ENCODE measurements at regions not wholly inside any gene's neighbourhood (a gene's known extent, or its start where the extent isn't known, plus 50 kb on each side); places are given as distances from the start of the nearest gene placed in this dataset.
"Not testable (repeated sequence)": the region's sequence is repeated elsewhere in the genome, so short reads cannot be mapped to it uniquely, and the experiment has no call there.

DNA sequence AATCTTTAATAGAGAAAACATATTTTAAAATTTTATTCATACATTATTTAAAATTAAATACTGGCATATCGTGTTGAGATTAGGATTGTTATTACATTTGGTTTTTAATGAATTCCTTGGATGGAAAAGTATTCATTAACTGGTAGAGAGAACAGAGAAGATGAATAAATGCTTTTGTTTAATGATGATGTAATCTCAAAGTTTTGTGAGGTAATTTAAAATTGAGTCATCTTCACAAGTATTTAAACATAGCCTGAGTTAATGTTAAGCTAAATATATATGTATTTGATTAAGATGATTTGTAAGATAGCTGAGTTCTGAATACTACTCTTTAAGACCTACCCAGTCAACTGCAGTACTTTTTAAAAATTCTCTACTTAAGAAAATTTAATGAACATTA is 713.4 kb upstream of the VRK2 start:
- DNase-seq (ENCODE audit: low read depth) = no peak

DNA sequence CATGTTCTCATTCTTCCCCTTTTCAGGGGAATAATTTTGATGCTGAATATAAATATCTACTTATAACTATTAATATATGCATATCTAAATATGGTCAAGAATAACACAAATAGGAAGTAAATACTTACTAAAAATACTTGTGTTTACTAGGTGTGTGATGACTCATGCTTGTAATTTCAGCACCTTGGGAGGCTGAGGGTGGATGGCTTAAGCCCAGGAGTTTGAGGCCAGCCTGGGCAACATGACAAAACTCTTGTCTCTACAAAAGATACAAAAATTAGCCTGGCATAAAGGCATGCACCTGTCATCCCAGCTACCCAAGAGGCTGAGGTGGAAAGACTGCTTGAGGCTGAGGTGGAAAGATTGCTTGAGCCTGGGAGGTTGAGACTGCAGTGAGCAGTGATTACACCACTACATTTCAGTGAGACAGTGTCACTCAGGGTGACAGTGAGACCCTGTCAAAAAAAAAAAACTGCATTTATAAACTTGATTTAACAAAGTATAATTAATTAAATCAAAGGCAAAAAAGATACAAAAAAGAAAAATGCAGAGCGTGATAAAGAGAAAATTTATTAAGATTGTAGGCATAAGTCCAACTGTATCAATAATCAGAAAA is 703.1 kb upstream of the VRK2 start:
- no peak for DNase-seq (ENCODE audit: low read depth)

GRCh38 chr2:57368190-57368589 is 678.4 kb upstream of the VRK2 start:
- no peak for DNase-seq (ENCODE audit: low read depth)

DNA sequence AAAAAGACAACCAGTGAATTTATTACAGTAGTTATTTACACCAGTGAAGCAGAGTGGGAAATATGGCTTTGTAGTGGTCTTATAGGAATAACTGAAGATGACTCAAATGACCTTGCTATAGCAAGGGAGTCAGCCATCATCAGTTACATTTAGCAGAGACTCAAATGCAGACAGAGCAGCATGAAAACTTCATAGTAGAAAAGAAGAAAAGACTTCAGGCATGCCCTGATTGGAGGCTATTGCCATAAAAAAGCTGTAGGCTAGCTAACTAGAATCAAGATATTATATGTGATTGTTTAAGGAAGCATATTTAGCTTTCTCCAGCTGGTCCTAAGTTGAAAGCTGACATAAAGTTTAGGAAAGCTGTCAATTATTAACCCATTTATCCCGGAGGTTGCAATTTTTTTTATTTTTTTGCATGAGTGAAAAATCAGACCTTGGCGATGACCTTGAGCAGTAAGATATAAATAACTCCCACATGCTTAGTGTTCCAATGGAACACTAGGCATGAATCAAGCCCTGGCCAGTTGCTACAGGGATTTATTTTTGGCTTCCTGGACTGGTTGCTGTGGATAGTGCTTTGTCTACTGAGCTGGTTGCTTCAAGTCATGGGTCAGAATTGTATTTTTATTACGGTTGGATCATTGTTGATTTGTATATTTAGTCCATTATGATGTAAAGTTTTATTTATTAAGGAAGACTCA is 675.6 kb upstream of the VRK2 start:
- DNase-seq (ENCODE audit: low read depth) = no peak

DNA sequence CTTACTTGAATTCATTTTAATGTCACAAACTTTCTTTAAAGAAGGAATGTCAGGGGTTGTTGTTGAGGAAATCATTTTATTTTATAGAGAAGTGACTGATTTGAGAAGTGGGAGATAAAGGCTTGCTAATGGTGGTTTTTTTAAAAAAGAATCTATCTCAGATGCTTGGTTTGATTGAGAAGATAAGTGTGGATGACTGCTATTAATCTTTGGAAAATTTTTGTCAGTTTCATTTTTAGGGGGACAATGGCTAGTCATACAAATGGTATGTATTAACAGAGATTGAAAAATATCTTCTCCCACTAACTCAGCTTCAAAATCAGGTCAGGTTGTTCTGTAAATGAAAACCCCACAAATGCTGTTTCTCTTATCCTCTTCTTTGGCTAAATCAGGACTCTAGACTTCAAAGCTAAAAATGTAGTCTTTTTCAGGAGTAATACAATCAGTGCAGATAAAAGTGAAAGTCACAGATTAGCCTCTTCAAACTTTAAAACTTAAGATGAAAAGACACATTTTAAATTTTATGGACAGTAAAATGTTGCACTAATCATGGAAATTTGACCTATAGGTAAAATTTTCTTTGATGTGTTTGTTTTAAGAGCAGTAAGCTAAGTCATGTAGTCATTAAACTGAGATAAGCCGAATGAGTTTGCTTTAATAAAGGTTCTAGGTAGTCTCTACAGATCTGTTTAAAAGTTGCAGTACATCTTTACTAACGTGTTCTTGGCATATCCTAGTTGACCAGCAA is 674.2 kb upstream of the VRK2 start:
- no peak for DNase-seq (ENCODE audit: low read depth)

DNA sequence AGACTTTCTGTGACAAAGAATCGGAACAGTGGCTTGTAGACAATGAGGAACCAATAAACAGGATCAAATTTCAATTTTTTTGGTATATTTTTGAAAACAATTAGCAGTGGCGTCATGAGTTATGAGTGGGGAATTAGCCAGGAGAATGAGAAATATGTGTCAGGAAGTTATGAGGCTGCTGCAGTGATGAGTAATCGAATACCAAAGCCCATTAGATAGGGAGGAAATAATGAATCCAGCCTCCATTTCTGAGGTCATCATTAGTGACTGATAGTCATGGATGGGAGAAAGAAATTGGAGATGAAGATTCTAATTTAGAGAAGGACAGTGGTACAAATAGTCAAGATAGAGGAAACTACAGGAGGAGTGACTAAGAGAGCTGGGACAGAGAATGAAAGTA is 673.1 kb upstream of the VRK2 start:
- DNase-seq (ENCODE audit: low read depth) = no peak

- no peak for DNase-seq (ENCODE audit: low read depth)
Observed at GRCh38 chr2:57376985-57377384, 669.6 kb upstream of the VRK2 start.

GRCh38 chr2:57386305-57386704 is 660.3 kb upstream of the VRK2 start:
- DNase-seq (ENCODE audit: low read depth) = no peak

DNA sequence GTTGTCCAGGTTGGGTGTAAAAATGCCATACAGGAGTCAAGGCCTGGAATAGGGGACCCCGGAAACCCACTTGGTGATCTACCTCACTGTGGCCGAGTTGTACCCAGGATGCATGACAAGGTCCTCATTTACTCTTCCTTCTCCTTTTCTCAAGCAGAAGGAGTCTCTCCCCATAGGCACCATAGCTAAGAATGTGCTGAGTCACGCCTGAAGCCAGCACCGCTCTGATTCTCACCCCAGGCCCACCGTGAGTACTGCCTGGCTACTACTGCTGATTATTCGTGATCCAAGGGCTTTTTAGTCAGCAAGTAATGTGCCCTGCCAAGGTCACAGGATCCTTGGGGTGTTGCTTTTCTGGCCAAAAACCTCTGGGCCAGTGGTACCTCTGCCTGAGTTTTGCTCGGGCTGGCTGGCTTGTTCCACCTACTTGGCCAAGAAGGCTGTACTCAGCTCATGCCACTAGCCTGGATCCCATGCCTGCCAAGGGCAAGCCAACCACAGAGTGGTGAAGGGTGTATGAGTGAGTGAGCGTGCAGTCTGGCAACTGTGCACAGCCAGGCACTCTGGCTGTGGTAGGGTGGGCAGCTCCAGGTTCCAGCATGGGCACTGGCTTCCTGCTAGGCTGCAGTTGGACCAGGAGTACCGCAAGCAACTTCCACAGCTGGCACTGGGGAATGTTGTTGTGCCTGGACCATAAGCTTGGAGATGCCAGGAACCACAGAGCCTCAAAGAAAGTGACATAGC is 650.1 kb upstream of the VRK2 start:
- no peak for DNase-seq (ENCODE audit: low read depth)

DNA sequence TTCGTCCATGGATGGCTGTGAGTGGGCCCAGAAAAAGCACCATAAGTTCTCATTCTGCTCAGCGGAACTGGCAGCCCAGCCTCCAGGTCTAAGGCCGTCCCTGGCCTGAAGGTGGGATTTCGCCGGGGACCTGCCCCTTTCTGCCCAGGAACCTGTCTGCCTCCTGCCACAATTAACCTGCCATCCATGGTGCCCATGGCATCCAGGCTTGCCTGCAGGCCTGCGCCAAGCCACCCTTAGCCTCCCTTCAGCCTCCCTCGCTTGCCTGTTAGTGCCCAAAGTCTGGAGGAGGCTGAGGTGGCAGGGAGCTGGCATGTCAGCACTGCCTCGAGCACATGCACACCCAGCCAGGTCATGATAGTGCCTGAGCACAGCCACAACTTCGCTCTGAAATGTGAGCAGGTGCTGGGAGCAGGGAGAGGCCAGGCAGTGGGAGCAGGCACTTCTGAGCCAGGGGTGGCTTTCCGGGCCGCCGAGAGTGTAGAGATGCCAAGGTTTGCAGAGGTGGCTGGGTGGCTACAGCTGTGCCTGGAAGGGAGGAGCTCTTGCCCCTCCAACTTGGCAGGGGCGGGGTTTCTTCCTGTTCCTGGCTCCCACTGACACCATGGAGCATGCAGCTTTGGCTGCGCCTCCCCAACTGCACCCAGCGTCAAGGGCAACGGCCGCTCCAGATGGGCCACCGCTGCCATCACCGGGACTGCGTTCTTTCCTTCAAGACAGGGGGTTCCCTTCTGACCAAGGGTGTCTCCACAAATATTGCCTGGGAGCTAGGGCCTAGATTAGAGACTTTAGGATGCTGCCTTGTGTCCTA is 648.9 kb upstream of the VRK2 start:
- DNase-seq (ENCODE audit: low read depth) = no peak

GRCh38 chr2:57399057-57399456 is 647.5 kb upstream of the VRK2 start:
- DNase-seq (ENCODE audit: low read depth) = no peak

GRCh38 chr2:57402096-57402495 is 644.5 kb upstream of the VRK2 start:
- no peak for DNase-seq (ENCODE audit: low read depth)

GRCh38 chr2:57402755-57403154 is 643.9 kb upstream of the VRK2 start:
- no peak for DNase-seq (ENCODE audit: low read depth)

- DNase-seq (ENCODE audit: low read depth) = no peak
Observed at GRCh38 chr2:57407772-57408201, 638.8 kb upstream of the VRK2 start.

GRCh38 chr2:57408587-57408986 is 638.0 kb upstream of the VRK2 start:
- DNase-seq (ENCODE audit: low read depth) = no peak

DNA sequence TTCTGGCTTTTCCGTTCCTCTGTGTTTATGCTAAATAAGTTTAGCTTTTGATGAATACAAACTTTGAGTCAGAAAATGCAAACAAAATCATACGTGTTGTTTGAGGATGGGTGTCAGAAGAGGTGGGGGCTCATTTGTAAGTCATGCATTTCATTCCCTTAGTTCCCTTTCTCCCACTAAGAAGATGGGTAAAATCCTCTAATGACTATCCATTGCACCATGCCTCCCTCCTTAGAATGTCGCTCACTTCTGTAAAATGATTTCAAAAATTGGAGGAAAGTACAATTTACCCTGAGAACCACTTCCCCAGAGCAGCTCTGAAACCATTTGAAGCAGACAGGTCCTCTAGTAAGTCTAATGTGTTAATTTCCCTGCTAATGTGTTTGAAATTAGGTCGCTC is 629.6 kb upstream of the VRK2 start:
- DNase-seq (ENCODE audit: low read depth) = no peak

DNA sequence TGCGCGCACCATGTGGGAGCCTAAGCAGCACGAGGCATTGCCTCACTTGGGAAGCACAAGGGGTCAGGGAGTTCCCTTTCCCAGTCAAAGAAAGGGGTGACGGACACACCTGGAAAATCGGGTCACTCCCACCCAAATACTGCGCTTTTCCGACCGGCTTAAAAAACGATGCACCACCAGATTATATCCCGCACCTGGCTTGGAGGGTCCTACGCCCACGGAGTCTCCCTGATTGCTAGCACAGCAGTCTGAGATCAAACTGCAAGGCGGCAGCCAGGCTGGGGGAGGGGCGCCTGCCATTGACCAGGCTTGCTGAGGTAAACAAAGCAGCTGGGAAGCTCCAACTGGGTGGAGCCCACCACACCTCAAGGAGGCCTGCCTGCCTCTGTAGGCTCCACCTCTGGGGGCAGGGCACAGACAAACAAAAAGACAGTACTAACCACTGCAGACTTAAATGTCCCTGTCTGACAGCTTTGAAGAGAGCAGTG is 627.7 kb upstream of the VRK2 start:
- DNase-seq (ENCODE audit: low read depth) = not testable (repeated sequence)

GRCh38 chr2:57429831-57430230 is 616.8 kb upstream of the VRK2 start:
- no peak for DNase-seq (ENCODE audit: low read depth)

- DNase-seq (ENCODE audit: low read depth) = no peak
Observed at GRCh38 chr2:57432528-57432927, 614.1 kb upstream of the VRK2 start.

- DNase-seq (ENCODE audit: low read depth) = no peak
Observed at GRCh38 chr2:57434441-57434840, 612.2 kb upstream of the VRK2 start.

DNA sequence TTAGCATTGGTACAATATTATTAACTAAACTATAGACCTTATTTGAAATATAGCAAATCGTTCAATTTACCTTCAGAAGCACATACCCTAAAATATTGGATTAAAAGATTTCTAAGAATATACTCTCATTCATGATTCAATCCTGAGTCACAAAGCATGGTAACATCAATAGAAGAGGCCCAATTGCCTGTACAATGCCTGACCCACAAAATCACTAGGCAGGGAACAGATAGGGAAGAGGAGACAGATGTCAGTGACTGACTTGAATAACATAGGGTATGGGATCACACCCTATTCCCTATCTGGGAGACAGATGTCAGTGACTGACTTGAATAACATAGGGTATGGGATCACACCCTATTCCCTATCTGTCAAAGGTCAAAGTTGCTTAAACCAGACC is 611.6 kb upstream of the VRK2 start:
- no peak for DNase-seq (ENCODE audit: low read depth)

- DNase-seq (ENCODE audit: low read depth) = no peak
Observed at GRCh38 chr2:57437077-57437476, 609.5 kb upstream of the VRK2 start.

Data from stimulated activated CD8-positive, alpha-beta memory T cell treated with anti-CD3 and anti-CD28 coated beads, Interleukin-15, amount 100 ng/mL, for 1 hour (primary cell).